Amygdala (tissue), 56 donors: ENCODE measurements at regions not wholly inside any gene's neighbourhood (a gene's known extent, or its start where the extent isn't known, plus 50 kb on each side); places are given as distances from the start of the nearest gene placed in this dataset.
"Not testable (repeated sequence)": the region's sequence is repeated elsewhere in the genome, so short reads cannot be mapped to it uniquely, and the experiment has no call there.

Source experiments
- DNase-seq, 56 donors: peaks; one replicate each; lab custom pipeline; 2025; lab: John Stamatoyannopoulos, UW

DNA sequence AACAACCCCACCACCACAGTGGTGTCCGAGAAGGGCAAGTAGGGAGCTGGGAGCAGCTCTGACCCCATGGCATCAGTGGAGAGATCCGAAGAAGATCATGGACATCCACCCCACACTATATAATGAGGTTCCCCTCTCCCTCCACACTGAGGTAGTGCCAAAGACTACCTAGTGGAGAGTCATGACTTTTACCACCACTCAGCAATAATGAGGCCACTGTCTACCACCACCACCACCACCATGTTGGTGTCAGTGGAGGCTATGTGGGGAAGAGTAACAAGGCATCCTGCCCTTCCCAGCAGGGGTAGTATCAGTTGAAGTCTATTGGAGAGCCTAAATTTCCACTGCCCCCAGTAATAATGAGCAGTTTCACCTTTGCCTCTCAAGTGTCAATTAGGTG, 321.7 kb upstream of the ZC3H15 start:
- DNase-seq, result no peak

GRCh38 chr2:186170693-186171092, 315.4 kb upstream of the ZC3H15 start:
- DNase-seq, result no peak

GRCh38 chr2:186181625-186182024, 304.4 kb upstream of the ZC3H15 start:
- no peak for DNase-seq

DNA sequence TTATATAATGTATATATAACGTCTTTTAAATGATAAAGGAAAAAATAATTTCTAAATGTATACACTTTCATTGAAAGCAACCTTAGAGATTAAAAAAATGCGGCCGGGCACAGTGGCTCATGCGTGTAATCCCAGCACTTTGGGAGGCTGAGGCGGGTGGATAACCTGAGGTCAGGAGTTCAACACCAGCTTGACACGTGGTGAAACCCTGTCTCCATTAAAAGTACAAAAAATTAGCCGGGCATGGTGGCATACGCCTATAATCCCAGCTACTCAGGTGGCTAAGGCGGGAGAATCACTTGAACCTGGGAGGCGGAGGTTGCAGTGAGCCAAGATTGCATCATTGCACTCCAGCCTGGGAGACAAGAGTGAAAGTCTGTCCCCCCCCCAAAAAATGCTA, 303.7 kb upstream of the ZC3H15 start:
- DNase-seq, result not testable (repeated sequence)

GRCh38 chr2:186183406-186183805, 302.7 kb upstream of the ZC3H15 start:
- no peak for DNase-seq

- DNase-seq, result no peak
Observed at GRCh38 chr2:186187854-186188253, 298.2 kb upstream of the ZC3H15 start.

DNA sequence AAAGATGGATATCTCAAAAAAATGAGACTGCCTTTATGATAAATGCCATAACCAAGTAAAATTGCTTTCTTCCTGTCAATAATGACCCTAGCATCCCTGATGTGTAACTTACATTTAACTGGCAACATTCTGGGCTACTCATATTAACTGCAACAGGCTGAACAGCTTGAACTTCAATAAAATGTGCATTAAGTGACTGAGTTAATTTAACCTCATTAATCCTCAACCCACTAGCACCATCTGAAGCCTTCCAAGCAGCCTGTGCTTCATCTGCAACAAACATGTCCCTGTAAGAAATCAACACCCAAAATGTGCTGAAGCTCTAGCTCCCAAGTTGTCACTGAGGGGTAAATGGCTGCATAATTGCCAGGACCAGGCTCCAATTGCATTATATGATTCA, 296.2 kb upstream of the ZC3H15 start:
- DNase-seq, result no peak

- no peak for DNase-seq
Observed at GRCh38 chr2:186195696-186196095, 290.4 kb upstream of the ZC3H15 start.

GRCh38 chr2:186197955-186198354, 288.1 kb upstream of the ZC3H15 start:
- DNase-seq, result no peak

DNA sequence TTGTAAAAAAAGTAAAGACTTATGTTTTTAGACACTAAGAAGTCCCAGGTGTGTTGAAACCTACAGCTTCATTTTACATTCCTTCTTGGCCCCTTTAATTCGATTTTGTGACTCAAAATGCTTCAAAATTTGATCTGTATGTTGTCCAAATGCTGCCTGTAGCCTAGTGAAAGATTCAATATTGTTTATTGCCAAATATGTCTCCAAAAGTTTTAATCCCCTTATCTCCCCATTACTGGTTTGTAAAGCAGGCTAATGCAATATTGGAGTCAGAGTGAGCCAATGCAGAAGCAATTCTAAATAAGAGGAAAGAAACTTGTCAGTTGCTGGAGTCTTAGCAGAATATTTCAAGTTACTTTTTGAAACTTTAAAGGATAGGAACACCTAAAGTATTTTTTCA, 287.0 kb upstream of the ZC3H15 start:
- DNase-seq, result no peak

- DNase-seq, result no peak
Observed at GRCh38 chr2:186201371-186201770, 284.7 kb upstream of the ZC3H15 start.

- no peak for DNase-seq
Observed at GRCh38 chr2:186205254-186205911, 280.7 kb upstream of the ZC3H15 start.

- no peak for DNase-seq
Observed at GRCh38 chr2:186209532-186209931, 276.5 kb upstream of the ZC3H15 start.

GRCh38 chr2:186220409-186220808, 265.7 kb upstream of the ZC3H15 start:
- DNase-seq, result no peak

DNA sequence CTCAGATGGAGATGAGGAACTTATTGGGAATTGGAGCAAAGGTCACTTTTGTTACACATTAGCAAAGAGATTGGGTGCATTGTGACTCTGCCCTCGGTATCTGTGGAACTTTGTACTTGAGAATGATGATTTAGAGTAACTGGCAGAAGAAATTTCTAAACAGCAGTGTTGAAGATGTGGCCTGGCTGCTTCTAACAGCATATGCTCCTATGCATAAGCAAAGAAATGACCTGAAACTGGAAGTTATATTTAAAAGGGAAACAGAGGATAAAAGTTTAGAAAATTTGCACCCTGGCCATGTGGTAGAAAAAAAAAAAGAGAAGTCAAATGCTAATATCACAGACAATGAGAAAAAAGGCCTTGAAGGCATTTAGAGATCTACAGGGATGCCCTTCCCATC, 256.8 kb upstream of the ZC3H15 start:
- DNase-seq, result no peak

GRCh38 chr2:186241874-186242273, 244.2 kb upstream of the ZC3H15 start:
- DNase-seq, result no peak

- no peak for DNase-seq
Observed at GRCh38 chr2:186254759-186255158, 231.3 kb upstream of the ZC3H15 start.

DNA sequence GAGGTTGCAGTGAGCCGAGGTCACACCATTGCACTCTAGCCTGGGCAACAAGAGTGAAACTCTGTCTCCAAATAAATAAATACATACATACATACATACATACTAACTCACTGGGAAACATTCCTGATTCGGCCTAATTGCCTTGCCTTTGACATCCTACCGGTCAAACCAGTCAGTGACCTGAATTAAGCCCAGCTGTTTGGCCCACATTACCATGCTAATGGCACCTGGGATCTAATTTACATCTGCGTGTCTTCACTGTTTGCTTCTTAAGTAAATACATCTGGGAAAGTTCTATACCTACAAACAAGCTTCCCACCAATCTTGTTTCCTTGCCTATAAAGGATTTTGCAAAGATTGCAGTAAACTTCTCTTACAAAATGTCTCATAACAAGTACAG, 230.2 kb upstream of the ZC3H15 start:
- no peak for DNase-seq

DNA sequence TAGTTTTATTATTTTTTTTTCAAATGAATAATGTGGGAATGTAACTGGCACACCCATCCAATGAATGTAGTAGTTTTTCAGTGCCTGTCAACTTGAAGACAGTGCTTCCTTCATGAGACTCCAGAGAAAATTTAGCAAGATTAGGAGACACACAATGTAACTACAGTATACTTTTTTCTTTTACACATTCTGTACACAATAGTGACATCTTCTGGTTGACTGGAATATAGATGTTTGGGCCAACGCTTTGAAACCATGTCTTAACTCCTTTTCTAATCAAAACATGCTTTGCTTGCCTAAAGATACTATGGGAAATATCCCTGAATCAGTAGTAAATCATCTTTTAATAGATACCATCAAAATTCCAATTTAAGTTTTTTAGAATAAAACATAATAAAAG, 229.5 kb upstream of the ZC3H15 start:
- peak in 1 of 56 donors; percentile 22 for DNase-seq

DNA sequence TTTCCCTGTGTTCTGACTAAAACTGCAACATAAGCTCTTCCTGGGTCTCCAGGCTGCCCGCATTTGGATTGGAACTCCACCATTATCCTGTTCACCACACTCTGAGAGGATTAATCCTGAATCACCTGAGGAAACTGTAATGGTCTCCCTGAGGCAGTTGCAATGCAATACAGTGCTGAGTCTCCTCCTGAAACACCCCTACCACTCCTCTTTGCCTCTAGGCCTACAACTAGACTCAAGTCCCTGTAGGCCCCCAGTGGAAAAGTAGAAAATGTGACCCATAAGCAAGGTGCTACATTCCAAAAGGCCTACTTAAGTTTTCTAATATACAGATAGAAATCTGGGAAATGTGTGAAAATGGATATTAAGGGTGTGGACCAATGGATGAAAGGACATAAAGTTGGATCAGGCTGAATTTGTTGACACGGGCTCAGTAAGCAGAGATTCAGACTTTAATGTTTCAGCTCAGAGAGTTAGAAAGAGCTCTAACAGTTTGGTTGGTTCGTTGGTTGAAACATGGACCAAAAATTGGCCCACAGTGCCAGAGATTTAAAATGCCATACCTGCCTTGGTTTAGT, 222.3 kb upstream of the ZC3H15 start:
- DNase-seq, result no peak

DNA sequence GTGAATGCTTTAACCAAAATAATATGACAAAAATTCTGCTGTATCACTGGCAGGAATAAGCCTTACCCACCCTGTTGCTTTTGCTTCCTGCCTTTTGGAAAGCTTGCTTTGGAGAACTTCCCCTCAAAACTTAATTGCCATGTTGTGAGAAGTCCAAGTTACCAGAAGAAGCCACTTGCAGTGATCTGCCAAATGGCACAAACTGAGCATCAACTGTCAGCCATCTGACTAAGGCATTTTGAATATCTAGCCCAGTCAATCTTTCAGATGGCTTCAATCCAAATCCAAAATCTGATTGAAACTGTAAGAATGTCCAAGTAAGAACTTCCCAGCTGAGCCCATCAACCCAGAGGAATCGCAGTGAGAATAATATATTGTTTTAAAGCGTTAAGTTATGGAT, 216.5 kb upstream of the ZC3H15 start:
- DNase-seq, result no peak

DNA sequence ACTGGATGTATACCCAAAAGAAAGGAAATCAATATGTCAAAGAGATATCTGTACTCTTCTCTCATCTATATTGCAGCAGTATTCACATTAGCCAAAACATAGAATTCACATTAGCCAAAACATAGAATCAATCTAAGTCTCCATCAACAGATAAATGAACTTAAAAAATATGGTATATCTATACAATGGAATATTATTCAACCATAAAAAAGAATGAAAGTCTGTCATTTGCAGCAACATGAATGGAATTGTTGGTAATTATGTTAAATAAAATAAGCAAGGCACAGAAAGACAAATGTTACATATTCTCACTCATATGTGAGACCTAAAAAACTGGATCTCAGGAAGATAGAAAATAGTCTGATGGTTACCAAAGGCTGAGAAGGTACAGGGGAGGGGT, 212.1 kb upstream of the ZC3H15 start:
- DNase-seq, result no peak
